H9 (cell line): ENCODE measurements at regions not wholly inside any gene's neighbourhood (a gene's known extent, or its start where the extent isn't known, plus 50 kb on each side); places are given as distances from the start of the nearest gene placed in this dataset.

Source experiments
- DNase-seq: peaks from one replicate; pipeline ENCODE4 v3.0.0-alpha.2; 2017
- H2AFZ ChIP-seq: one replicate; pipeline ENCODE4 v1.6.1; 2013; ENCODE audit warnings: mild to moderate bottlenecking, low read length, control low read depth, moderate library complexity
- H2AK5ac ChIP-seq: 2 replicates; pipeline ENCODE4 v1.6.1; 2013; ENCODE audit warnings: low read length, control low read depth, mixed read lengths; ENCODE audit not compliant: insufficient read length
- H2BK120ac ChIP-seq: one replicate; pipeline ENCODE4 v1.6.1; 2013; ENCODE audit warnings: low read depth, mild to moderate bottlenecking, low read length, control low read depth, inconsistent platforms; ENCODE audit not compliant: poor library complexity, severe bottlenecking
- H2BK12ac ChIP-seq: 2 replicates; pipeline ENCODE4 v1.6.1; 2013; ENCODE audit warnings: low read length, control low read depth, mixed read lengths, low read depth; ENCODE audit not compliant: insufficient read length
- H2BK15ac ChIP-seq: 2 replicates; pipeline ENCODE4 v1.6.1; 2013; ENCODE audit warnings: low read depth, low read length, control low read depth
- H2BK20ac ChIP-seq: one replicate; pipeline ENCODE4 v1.6.1; 2013; ENCODE audit warnings: low read depth, mild to moderate bottlenecking, low read length, control low read depth, inconsistent platforms; ENCODE audit not compliant: poor library complexity, severe bottlenecking
- H2BK5ac ChIP-seq: 2 replicates; pipeline ENCODE4 v1.6.1; 2013; ENCODE audit warnings: low read length, control low read depth, mixed read lengths; ENCODE audit not compliant: insufficient read length
- H3K14ac ChIP-seq: 2 replicates; pipeline ENCODE4 v1.6.1; 2013; ENCODE audit warnings: low read length, control low read depth; ENCODE audit not compliant: insufficient read depth
- H3K18ac ChIP-seq: 2 replicates; pipeline ENCODE4 v1.6.1; 2013; ENCODE audit warnings: low read depth, mild to moderate bottlenecking, mixed read lengths, low read length, control low read depth; ENCODE audit not compliant: insufficient read length
- H3K23ac ChIP-seq: 2 replicates; pipeline ENCODE4 v1.6.1; 2013; ENCODE audit warnings: low read length, control low read depth, mixed read lengths, low read depth; ENCODE audit not compliant: insufficient read length
- H3K23me2 ChIP-seq: 2 replicates; pipeline ENCODE4 v1.6.1; 2013; ENCODE audit warnings: low read depth, mild to moderate bottlenecking, mixed read lengths, low read length, control low read depth; ENCODE audit not compliant: insufficient read length, poor library complexity, severe bottlenecking
- H3K27ac ChIP-seq: 2 replicates; pipeline ENCODE4 v1.5.1; 2013; ENCODE audit warnings: low read length, control low read depth, mixed read lengths, low read depth; ENCODE audit not compliant: insufficient read length
- H3K27me3 ChIP-seq: 2 replicates; pipeline ENCODE4 v1.6.1; 2013; ENCODE audit warnings: low read length, control low read depth, inconsistent platforms; ENCODE audit not compliant: insufficient read depth
- H3K4ac ChIP-seq: 2 replicates; pipeline ENCODE4 v1.6.1; 2013; ENCODE audit warnings: low read depth, mild to moderate bottlenecking, control low read depth, inconsistent platforms, low read length, moderate library complexity
- H3K4me1 ChIP-seq: 2 replicates; pipeline ENCODE4 v1.6.1; 2013; ENCODE audit warnings: low read length, control low read depth, inconsistent platforms; ENCODE audit not compliant: insufficient read depth
- H3K4me2 ChIP-seq: 2 replicates; pipeline ENCODE4 v1.6.1; 2013; ENCODE audit warnings: low read length, control low read depth, mixed read lengths; ENCODE audit not compliant: insufficient read length, insufficient read depth
- H3K56ac ChIP-seq: 2 replicates; pipeline ENCODE4 v1.6.1; 2013; ENCODE audit warnings: low read depth, mild to moderate bottlenecking, mixed read lengths, low read length, control low read depth; ENCODE audit not compliant: insufficient read length
- H3K79me1 ChIP-seq: 2 replicates; pipeline ENCODE4 v1.6.1; 2013; ENCODE audit warnings: low read depth, mild to moderate bottlenecking, moderate library complexity, low read length, control low read depth, inconsistent platforms; ENCODE audit not compliant: insufficient read depth, poor library complexity, severe bottlenecking
- H3K79me2 ChIP-seq: 2 replicates; pipeline ENCODE4 v1.6.1; 2013; ENCODE audit warnings: low read length, control low read depth, inconsistent platforms; ENCODE audit not compliant: insufficient read depth
- H3K9ac ChIP-seq: 2 replicates; pipeline ENCODE4 v1.6.1; 2013; ENCODE audit warnings: low read length, control low read depth, mixed read lengths; ENCODE audit not compliant: insufficient read length; ENCODE audit errors: extremely low read depth
- H3K9me3 ChIP-seq: one replicate; pipeline ENCODE4 v1.6.1; 2013; ENCODE audit warnings: low read depth, low read length, inconsistent platforms; ENCODE audit not compliant: control insufficient read depth
- H3T11ph ChIP-seq: one replicate; pipeline ENCODE4 v1.6.1; 2013; ENCODE audit warnings: mild to moderate bottlenecking, low read length, control low read depth, inconsistent platforms
- H4K20me1 ChIP-seq: one replicate; pipeline ENCODE4 v1.6.1; 2013; ENCODE audit not compliant: control insufficient read depth, insufficient read length, insufficient read depth
- H4K5ac ChIP-seq: 2 replicates; pipeline ENCODE4 v1.6.1; 2013; ENCODE audit warnings: low read depth, mild to moderate bottlenecking, mixed read lengths, low read length, control low read depth; ENCODE audit not compliant: insufficient read length
- H4K8ac ChIP-seq: replicated peaks from 2 replicates; pipeline ENCODE4 v1.6.1; 2013; ENCODE audit warnings: low read length, control low read depth, mixed read lengths, low read depth; ENCODE audit not compliant: insufficient read length
- H4K91ac ChIP-seq: 2 replicates; pipeline ENCODE4 v1.6.1; 2013; ENCODE audit warnings: low read depth, mild to moderate bottlenecking, moderate library complexity, mixed read lengths, low read length, control low read depth; ENCODE audit not compliant: insufficient read length
- H3K27ac Mint-ChIP-seq, 3 experiments: 2 replicates in 2 of 3; 3 replicates in 1 of 3; pipeline ENCODE4 v1.8.0; 2020 to 2021; ENCODE audit warnings: mixed read lengths in 3 of 3, mild to moderate bottlenecking in 1 of 3, moderate library complexity in 1 of 3
- H3K27me3 Mint-ChIP-seq: 2 replicates; pipeline ENCODE4 v1.8.0; 2021; ENCODE audit warnings: low read depth, mild to moderate bottlenecking, moderate library complexity, mixed read lengths
- H3K36me3 Mint-ChIP-seq, 3 experiments: 2 replicates in 2 of 3; 3 replicates in 1 of 3; pipeline ENCODE4 v1.8.0; 2020 to 2021; ENCODE audit warnings: low read depth in 3 of 3, mixed read lengths in 3 of 3; ENCODE audit not compliant: insufficient read depth in 1 of 3
- H3K4me1 Mint-ChIP-seq, 2 experiments: 2 replicates each; pipeline ENCODE4 v1.8.0; 2020; ENCODE audit warnings: mixed read lengths in 2 of 2
- H3K4me3 Mint-ChIP-seq, 2 experiments: 2 replicates in 1 of 2; 3 replicates in 1 of 2; pipeline ENCODE4 v1.8.0; 2020 to 2021; ENCODE audit warnings: mild to moderate bottlenecking in 2 of 2, mixed read lengths in 2 of 2, moderate library complexity in 1 of 2
- H3K9me3 Mint-ChIP-seq, 2 experiments: 2 replicates in 1 of 2; 3 replicates in 1 of 2; pipeline ENCODE4 v1.8.0; 2020; ENCODE audit warnings: mild to moderate bottlenecking in 2 of 2, mixed read lengths in 2 of 2, moderate library complexity in 1 of 2
- CTCF ChIP-seq: fragments of 200-600 bp; sonication (generic); conservative IDR thresholded peaks from 3 replicates; pipeline ENCODE4 v1.8.0; 2021; ENCODE audit warnings: antibody characterized with exemption, mild to moderate bottlenecking

GRCh38 chr4:24330573-24330972 is 253.8 kb downstream of the DHX15 start:
- Mint-ChIP-seq H3K9me3 (no peaks in the 10 kb centered on the region), H3K4me1 (peaks cover 44 to 60% of the 10 kb centered on the region in 2 experiments), H3K27me3 (no peaks in the 10 kb centered on the region; the same call in 1 of the 2 replicates), H3K36me3 (peaks cover 0 to 74% (median 28%) of the 10 kb centered on the region in 3 experiments; a peak in 4 of 7 replicates), H3K27ac (peak overlapping the region in 2 of 3 experiments; percentile 30 to 53; a peak in 2 of 7 replicates), H3K4me3 (no peak overlapping the region)
- Histone ChIP-seq H2AK5ac (no peak overlapping the region), H3K18ac (no peak overlapping the region), H3K9me3 (no peaks in the 10 kb centered on the region), H4K91ac (no peak overlapping the region), H3K79me1 (peaks cover 9% of the 10 kb centered on the region), H3K4me1 (peaks cover 9% of the 10 kb centered on the region), H2AFZ (no peak overlapping the region), H3K56ac (no peak overlapping the region), H4K5ac (no peak overlapping the region), H3K14ac (no peak overlapping the region), H3K23ac (no peak overlapping the region), H3K4me2 (no peak overlapping the region), H3K27me3 (no peaks in the 10 kb centered on the region), H3K27ac (no peak overlapping the region), H2BK5ac (no peak overlapping the region), H3K79me2 (no peaks in the 10 kb centered on the region; the same call in 1 of the 2 replicates), H2BK15ac (no peak overlapping the region), H2BK12ac (no peak overlapping the region), H2BK20ac (no peak overlapping the region), H3K23me2 (peaks cover 6% of the 10 kb centered on the region), H3K9ac (no peak overlapping the region), H3K4ac (no peak overlapping the region), H2BK120ac (no peak overlapping the region), H4K8ac (no peak overlapping the region), H4K20me1 (no peaks in the 10 kb centered on the region), H3T11ph (no peak overlapping the region)
- DNase-seq = no peak
- no peak for TF ChIP-seq CTCF
